MM.1S (cell line): ENCODE measurements at regions not wholly inside any gene's neighbourhood (a gene's known extent, or its start where the extent isn't known, plus 50 kb on each side); places are given as distances from the start of the nearest gene placed in this dataset.

ENCODE experiments used
- DNase-seq: peaks from one replicate; pipeline ENCODE4 v3.0.0-alpha.2; 2015
- H2AFZ ChIP-seq: fragments of 300-600 bp; sonication (generic); 2 replicates; pipeline ENCODE4 v1.6.0; 2016; ENCODE audit warnings: antibody characterized with exemption, low read length
- H3F3A ChIP-seq: fragments of 300-600 bp; sonication (generic); 2 replicates; pipeline ENCODE4 v1.6.1; 2016; ENCODE audit warnings: mild to moderate bottlenecking, antibody characterized with exemption, low read length, moderate library complexity, mixed read lengths; ENCODE audit not compliant: insufficient read depth
- H3K27ac ChIP-seq: fragments of 300-600 bp; sonication (generic); 2 replicates; pipeline ENCODE4 v1.5.1; 2016; ENCODE audit warnings: mild to moderate bottlenecking, low read length
- H3K27me3 ChIP-seq: fragments of 300-600 bp; sonication (generic); replicated peaks from 2 replicates; pipeline ENCODE4 v1.6.0; 2016; ENCODE audit warnings: low read length; ENCODE audit not compliant: insufficient read depth
- H3K36me3 ChIP-seq: fragments of 300-600 bp; sonication (generic); replicated peaks from 2 replicates; pipeline ENCODE4 v1.6.1; 2016; ENCODE audit warnings: mild to moderate bottlenecking, low read length, mixed read lengths; ENCODE audit not compliant: insufficient read depth
- H3K4me1 ChIP-seq: fragments of 300-600 bp; sonication (generic); 2 replicates; pipeline ENCODE4 v1.6.1; 2016; ENCODE audit warnings: low read length, mixed read lengths
- H3K4me2 ChIP-seq: fragments of 300-600 bp; sonication (generic); 2 replicates; pipeline ENCODE4 v1.6.0; 2016; ENCODE audit warnings: low read depth, low read length
- H3K4me3 ChIP-seq: fragments of 300-600 bp; sonication (generic); 2 replicates; pipeline ENCODE4 v1.5.1; 2016; ENCODE audit warnings: low read length, mixed read lengths
- H3K79me2 ChIP-seq: fragments of 300-600 bp; sonication (generic); 2 replicates; pipeline ENCODE4 v1.6.1; 2016; ENCODE audit warnings: mixed run types, low read length, mixed read lengths
- H3K9ac ChIP-seq: fragments of 300-600 bp; sonication (generic); 2 replicates; pipeline ENCODE4 v1.6.1; 2016; ENCODE audit warnings: low read length, mixed read lengths
- H3K9me2 ChIP-seq: fragments of 300-600 bp; sonication (generic); replicated peaks from 2 replicates; pipeline ENCODE4 v1.6.1; 2016; ENCODE audit warnings: mild to moderate bottlenecking, low read length, mixed read lengths; ENCODE audit not compliant: insufficient read depth
- H3K9me3 ChIP-seq: fragments of 300-600 bp; sonication (generic); replicated peaks from 2 replicates; pipeline ENCODE4 v1.6.1; 2016; ENCODE audit warnings: mild to moderate bottlenecking, low read length, mixed read lengths; ENCODE audit not compliant: insufficient read depth
- H4K20me1 ChIP-seq: fragments of 300-600 bp; sonication (generic); 2 replicates; pipeline ENCODE4 v1.6.1; 2016; ENCODE audit warnings: mild to moderate bottlenecking, low read length, moderate library complexity, mixed read lengths; ENCODE audit not compliant: insufficient read depth
- CTCF ChIP-seq: fragments of 300-600 bp; sonication (generic); IDR thresholded peaks from 2 replicates; pipeline ENCODE4 v1.5.1; 2016; ENCODE audit warnings: antibody characterized with exemption, low read length, mixed read lengths
- EZH2 ChIP-seq: fragments of 300-600 bp; sonication (generic); optimal IDR thresholded peaks from 2 replicates; pipeline ENCODE3; 2017; ENCODE audit warnings: low read depth, mild to moderate bottlenecking, antibody characterized with exemption, low read length, mixed read lengths
- EZH2phosphoT487 ChIP-seq: fragments of 300-600 bp; sonication (generic); IDR thresholded peaks from 2 replicates; pipeline ENCODE4 v1.6.1; 2018; ENCODE audit warnings: antibody characterized with exemption, low read length

- DNase-seq = no peak
- Histone ChIP-seq H3K9me3 (no peaks in the 10 kb centered on the region), H3F3A (no peaks in the 10 kb centered on the region), H4K20me1 (no peaks in the 10 kb centered on the region), H3K36me3 (no peaks in the 10 kb centered on the region), H3K27ac (no peak overlapping the region), H3K4me2 (no peak overlapping the region), H3K4me3 (no peak overlapping the region), H3K27me3 (no peaks in the 10 kb centered on the region), H3K4me1 (no peaks in the 10 kb centered on the region), H3K79me2 (no peaks in the 10 kb centered on the region), H2AFZ (no peak overlapping the region), H3K9ac (no peak overlapping the region), H3K9me2 (no peaks in the 10 kb centered on the region)
- TF ChIP-seq CTCF = no peak
Observed at GRCh38 chr13:107095876-107096275, 527.9 kb upstream of the ARGLU1 start.

- H3K9me3 ChIP-seq = no peaks in the 10 kb centered on the region
- TF ChIP-seq EZH2 (no peak), CTCF (no peak), EZH2phosphoT487 (no peak)
- no peak overlapping the region for H2AFZ ChIP-seq
- no peaks in the 10 kb centered on the region for H3F3A ChIP-seq
- H3K4me2 ChIP-seq = no peak overlapping the region
- no peaks in the 10 kb centered on the region for H3K79me2 ChIP-seq
- H3K27me3 ChIP-seq = no peaks in the 10 kb centered on the region
- no peaks in the 10 kb centered on the region for H3K36me3 ChIP-seq
- no peak overlapping the region for H3K9ac ChIP-seq
- no peak overlapping the region for H3K4me3 ChIP-seq
- H3K4me1 ChIP-seq = no peaks in the 10 kb centered on the region
- H4K20me1 ChIP-seq = no peaks in the 10 kb centered on the region
- no peak for DNase-seq
- no peak overlapping the region for H3K27ac ChIP-seq
- H3K9me2 ChIP-seq = no peaks in the 10 kb centered on the region
Observed at GRCh38 chr13:107091861-107092260, 523.9 kb upstream of the ARGLU1 start.

- DNase-seq = no peak
Observed at GRCh38 chr13:107091428-107091827, 523.5 kb upstream of the ARGLU1 start.

More at GRCh38 chr13:107091428-107091827, 523.5 kb upstream of the ARGLU1 start:
- no peaks in the 10 kb centered on the region for H3K27me3 ChIP-seq
- no peak overlapping the region for H2AFZ ChIP-seq
- no peaks in the 10 kb centered on the region for H3F3A ChIP-seq
- no peaks in the 10 kb centered on the region for H3K79me2 ChIP-seq
- no peak overlapping the region for H3K4me2 ChIP-seq
- H3K9me3 ChIP-seq = no peaks in the 10 kb centered on the region
- no peak overlapping the region for H3K9ac ChIP-seq
- no peaks in the 10 kb centered on the region for H3K36me3 ChIP-seq
- no peaks in the 10 kb centered on the region for H4K20me1 ChIP-seq
- H3K4me3 ChIP-seq = no peak overlapping the region
- no peaks in the 10 kb centered on the region for H3K4me1 ChIP-seq
- no peaks in the 10 kb centered on the region for H3K9me2 ChIP-seq
- TF ChIP-seq EZH2 (no peak), EZH2phosphoT487 (no peak), CTCF (no peak)
- H3K27ac ChIP-seq = no peak overlapping the region
